NCI-H2227 treated with DMSO at 0.1 percent for 48 hours (cell line): ENCODE measurements at regions not wholly inside any gene's neighbourhood (a gene's known extent, or its start where the extent isn't known, plus 50 kb on each side); places are given as distances from the start of the nearest gene placed in this dataset.
"Not testable (repeated sequence)": the region's sequence is repeated elsewhere in the genome, so short reads cannot be mapped to it uniquely, and the experiment has no call there.

Experiments used
- DNase-seq: peaks from one replicate; lab custom pipeline; 2025; lab: John Stamatoyannopoulos, UW

GRCh38 chrX:3550871-3551270, 162.6 kb downstream of the PRKX start:
- no peak for DNase-seq

- no peak for DNase-seq
These were observed 163.2 kb downstream of the PRKX start for GRCh38 chrX:3550160-3550751.

GRCh38 chrX:3549411-3549911, 164.0 kb downstream of the PRKX start:
- DNase-seq, result no peak

GRCh38 chrX:3548765-3549391, 164.6 kb downstream of the PRKX start:
- DNase-seq, result peak; percentile 44

- DNase-seq, result no peak
These were observed 167.5 kb downstream of the PRKX start for GRCh38 chrX:3545901-3546300.

- DNase-seq, result no peak
These were observed 172.1 kb downstream of the PRKX start for GRCh38 chrX:3541336-3541735.

- DNase-seq, result no peak
These were observed 173.3 kb downstream of the PRKX start for GRCh38 chrX:3540105-3540504.

GRCh38 chrX:3532581-3533085, 180.8 kb downstream of the PRKX start:
- DNase-seq, result no peak

- not testable (repeated sequence) for DNase-seq
These were observed 182.0 kb downstream of the PRKX start for GRCh38 chrX:3531435-3531834.

- DNase-seq, result no peak
These were observed 183.1 kb upstream of the MXRA5 start for GRCh38 chrX:3529466-3530010.

- DNase-seq, result no peak
These were observed 181.4 kb upstream of the MXRA5 start for GRCh38 chrX:3527811-3528210.

- no peak for DNase-seq
These were observed 180.7 kb upstream of the MXRA5 start for GRCh38 chrX:3527166-3527565.

- DNase-seq, result no peak
These were observed 180.3 kb upstream of the MXRA5 start for GRCh38 chrX:3526731-3527130.

- DNase-seq, result no peak
These were observed 179.6 kb upstream of the MXRA5 start for GRCh38 chrX:3526071-3526470.

- no peak for DNase-seq
These were observed 175.7 kb upstream of the MXRA5 start for GRCh38 chrX:3522101-3522650.

- no peak for DNase-seq
These were observed 174.9 kb upstream of the MXRA5 start for GRCh38 chrX:3521396-3521795.

- no peak for DNase-seq
These were observed 174.5 kb upstream of the MXRA5 start for GRCh38 chrX:3520982-3521381.

- no peak for DNase-seq
These were observed 174.0 kb upstream of the MXRA5 start for GRCh38 chrX:3520458-3520857.

- DNase-seq, result not testable (repeated sequence)
These were observed 172.9 kb upstream of the MXRA5 start for GRCh38 chrX:3519384-3519783.

GRCh38 chrX:3518870-3519269, 172.4 kb upstream of the MXRA5 start:
- DNase-seq, result peak; percentile 30

GRCh38 chrX:3516051-3516541, 169.6 kb upstream of the MXRA5 start:
- DNase-seq, result no peak

GRCh38 chrX:3514996-3515395, 168.5 kb upstream of the MXRA5 start:
- DNase-seq, result no peak

- not testable (repeated sequence) for DNase-seq
These were observed 165.7 kb upstream of the MXRA5 start for GRCh38 chrX:3512150-3512549.
